ENCODE measurements at regions not wholly inside any gene's neighbourhood (a gene's known extent, or its start where the extent isn't known, plus 50 kb on each side); places are given as distances from the start of the nearest gene placed in this dataset.
"Not testable (repeated sequence)": the region's sequence is repeated elsewhere in the genome, so short reads cannot be mapped to it uniquely, and the experiment has no call there.

GRCh38 chr4:169841776-169842175, 84.0 kb upstream of the HPF1 start:
- no peaks in the 10 kb centered on the region for H3K4me1 ChIP-seq (ENCODE audit: control insufficient read depth, insufficient read depth, low read depth, low read length)
- H2BK120ac ChIP-seq (ENCODE audit: low read depth, low read length) = no peak overlapping the region
- H3K79me1 ChIP-seq (replicated peaks; ENCODE audit: low read length, poor library complexity, severe bottlenecking) = no peaks in the 10 kb centered on the region
- H2BK15ac ChIP-seq (ENCODE audit: low read depth, poor library complexity, severe bottlenecking) = no peak overlapping the region
- H2BK5ac ChIP-seq (ENCODE audit: low read depth, low read length, poor library complexity, severe bottlenecking) = no peak overlapping the region
- no peaks in the 10 kb centered on the region for H3K36me3 ChIP-seq (ENCODE audit: control insufficient read depth in 1 of 2, insufficient read depth in 2 of 2, low read depth in 1 of 2, low read length in 2 of 2)
- DNase-seq = no peak
- no peak overlapping the region for H2AFZ ChIP-seq (ENCODE audit: low read depth, low read length)
- H2BK12ac ChIP-seq (ENCODE audit: low read length in 2 of 2) = no peak overlapping the region
- H3K4me2 ChIP-seq (ENCODE audit: low read length, poor library complexity, severe bottlenecking) = no peak overlapping the region
- H3K27me3 ChIP-seq (ENCODE audit: control insufficient read depth in 1 of 2, insufficient read depth in 1 of 2, low read length in 2 of 2) = peaks cover 0 to 6% of the 10 kb centered on the region in 2 experiments
- H3K27ac ChIP-seq (ENCODE audit: low read length, poor library complexity, severe bottlenecking) = no peak overlapping the region
- no peak overlapping the region for H3K23ac ChIP-seq (ENCODE audit: low read length in 2 of 2)
- H3K9me3 ChIP-seq (ENCODE audit: control insufficient read depth, low read length) = no peaks in the 10 kb centered on the region
- H3K9ac ChIP-seq (ENCODE audit: low read length) = no peak overlapping the region
- H3K4me3 ChIP-seq (ENCODE audit: insufficient read depth in 1 of 2, low read depth in 1 of 2, low read length in 2 of 2) = no peak overlapping the region
- H4K8ac ChIP-seq (ENCODE audit: low read length) = no peak overlapping the region
- no peak overlapping the region for H4K91ac ChIP-seq (ENCODE audit: low read length)
- no peak overlapping the region for H3K4ac ChIP-seq (ENCODE audit: low read depth in 1 of 2, low read length in 2 of 2)
- H3K14ac ChIP-seq (ENCODE audit: low read length in 2 of 2) = no peak overlapping the region
- no peak overlapping the region for H3K18ac ChIP-seq (ENCODE audit: low read depth in 1 of 2, low read length in 2 of 2)
- H2AK5ac ChIP-seq (ENCODE audit: low read length, severe bottlenecking) = no peak overlapping the region
- WGBS = 92% methylated on average over 2 of the region's 3 CpGs

GRCh38 chr4:169840554-169840953, 82.8 kb upstream of the HPF1 start:
- DNase-seq = no peak
- no peak overlapping the region for H2AFZ ChIP-seq (ENCODE audit: low read depth, low read length)
- H2BK12ac ChIP-seq (ENCODE audit: low read length in 2 of 2) = no peak overlapping the region
- H3K18ac ChIP-seq (ENCODE audit: low read depth in 1 of 2, low read length in 2 of 2) = no peak overlapping the region
- H3K14ac ChIP-seq (ENCODE audit: low read length in 2 of 2) = no peak overlapping the region
- no peak overlapping the region for H4K8ac ChIP-seq (ENCODE audit: low read length)
- no peak overlapping the region for H3K23ac ChIP-seq (ENCODE audit: low read length in 2 of 2)
- H3K9me3 ChIP-seq (ENCODE audit: control insufficient read depth, low read length) = no peaks in the 10 kb centered on the region
- no peak overlapping the region for H3K4me3 ChIP-seq (ENCODE audit: insufficient read depth in 1 of 2, low read depth in 1 of 2, low read length in 2 of 2)
- no peak overlapping the region for H3K9ac ChIP-seq (ENCODE audit: low read length)
- no peaks in the 10 kb centered on the region for H3K4me1 ChIP-seq (ENCODE audit: control insufficient read depth, insufficient read depth, low read depth, low read length)
- H2AK5ac ChIP-seq (ENCODE audit: low read length, severe bottlenecking) = no peak overlapping the region
- no peak overlapping the region for H4K91ac ChIP-seq (ENCODE audit: low read length)
- H3K27ac ChIP-seq (ENCODE audit: low read length, poor library complexity, severe bottlenecking) = no peak overlapping the region
- no peak overlapping the region for H2BK120ac ChIP-seq (ENCODE audit: low read depth, low read length)
- H3K4me2 ChIP-seq (ENCODE audit: low read length, poor library complexity, severe bottlenecking) = no peak overlapping the region
- no peak overlapping the region for H2BK5ac ChIP-seq (ENCODE audit: low read depth, low read length, poor library complexity, severe bottlenecking)
- WGBS = 54% methylated on average over 3 of the region's 3 CpGs
- no peak overlapping the region for H2BK15ac ChIP-seq (ENCODE audit: low read depth, poor library complexity, severe bottlenecking)
- no peak overlapping the region for H3K4ac ChIP-seq (ENCODE audit: low read depth in 1 of 2, low read length in 2 of 2)
- peaks cover 0 to 6% of the 10 kb centered on the region in 2 experiments for H3K27me3 ChIP-seq (ENCODE audit: control insufficient read depth in 1 of 2, insufficient read depth in 1 of 2, low read length in 2 of 2)
- no peaks in the 10 kb centered on the region for H3K79me1 ChIP-seq (replicated peaks; ENCODE audit: low read length, poor library complexity, severe bottlenecking)
- no peaks in the 10 kb centered on the region for H3K36me3 ChIP-seq (ENCODE audit: control insufficient read depth in 1 of 2, insufficient read depth in 2 of 2, low read depth in 1 of 2, low read length in 2 of 2)

- H3K14ac ChIP-seq (ENCODE audit: low read length in 2 of 2); H2BK12ac ChIP-seq (ENCODE audit: low read length in 2 of 2); H3K4ac ChIP-seq (ENCODE audit: low read depth in 1 of 2, low read length in 2 of 2); H4K8ac ChIP-seq (ENCODE audit: low read length); H2BK15ac ChIP-seq (ENCODE audit: low read depth, poor library complexity, severe bottlenecking); H2BK5ac ChIP-seq (ENCODE audit: low read depth, low read length, poor library complexity, severe bottlenecking); H3K4me2 ChIP-seq (ENCODE audit: low read length, poor library complexity, severe bottlenecking); H2AFZ ChIP-seq (ENCODE audit: low read depth, low read length); H2AK5ac ChIP-seq (ENCODE audit: low read length, severe bottlenecking); H3K4me1 ChIP-seq (ENCODE audit: control insufficient read depth, insufficient read depth, low read depth, low read length); H2BK120ac ChIP-seq (ENCODE audit: low read depth, low read length); H3K27ac ChIP-seq (ENCODE audit: low read length, poor library complexity, severe bottlenecking); H3K23ac ChIP-seq (ENCODE audit: low read length in 2 of 2); H4K91ac ChIP-seq (ENCODE audit: low read length); H3K79me1 ChIP-seq (replicated peaks; ENCODE audit: low read length, poor library complexity, severe bottlenecking); DNase-seq; H3K36me3 ChIP-seq (ENCODE audit: control insufficient read depth in 1 of 2, insufficient read depth in 2 of 2, low read depth in 1 of 2, low read length in 2 of 2); H3K4me3 ChIP-seq (ENCODE audit: insufficient read depth in 1 of 2, low read depth in 1 of 2, low read length in 2 of 2); H3K18ac ChIP-seq (ENCODE audit: low read depth in 1 of 2, low read length in 2 of 2); H3K9ac ChIP-seq (ENCODE audit: low read length); H3K9me3 ChIP-seq (ENCODE audit: control insufficient read depth, low read length); H3K27me3 ChIP-seq (ENCODE audit: control insufficient read depth in 1 of 2, insufficient read depth in 1 of 2, low read length in 2 of 2): not testable (repeated sequence)
- 95% methylated on average over 29 of the region's 29 CpGs for WGBS
Observed at GRCh38 chr4:169828329-169828728, 70.6 kb upstream of the HPF1 start.

- no peak overlapping the region for H2BK120ac ChIP-seq (ENCODE audit: low read depth, low read length)
- H3K9ac ChIP-seq (ENCODE audit: low read length) = no peak overlapping the region
- no peak overlapping the region for H2BK5ac ChIP-seq (ENCODE audit: low read depth, low read length, poor library complexity, severe bottlenecking)
- no peak overlapping the region for H2BK12ac ChIP-seq (ENCODE audit: low read length in 2 of 2)
- no peak overlapping the region for H4K8ac ChIP-seq (ENCODE audit: low read length)
- no peak overlapping the region for H3K4me2 ChIP-seq (ENCODE audit: low read length, poor library complexity, severe bottlenecking)
- DNase-seq = no peak
- no peak overlapping the region for H2AFZ ChIP-seq (ENCODE audit: low read depth, low read length)
- H3K18ac ChIP-seq (ENCODE audit: low read depth in 1 of 2, low read length in 2 of 2) = no peak overlapping the region
- no peak overlapping the region for H4K91ac ChIP-seq (ENCODE audit: low read length)
- no peak overlapping the region for H3K14ac ChIP-seq (ENCODE audit: low read length in 2 of 2)
- H3K4ac ChIP-seq (ENCODE audit: low read depth in 1 of 2, low read length in 2 of 2) = no peak overlapping the region
- H3K27ac ChIP-seq (ENCODE audit: low read length, poor library complexity, severe bottlenecking) = no peak overlapping the region
- H3K36me3 ChIP-seq (ENCODE audit: control insufficient read depth in 1 of 2, insufficient read depth in 2 of 2, low read depth in 1 of 2, low read length in 2 of 2) = no peaks in the 10 kb centered on the region
- no peak overlapping the region for H2BK15ac ChIP-seq (ENCODE audit: low read depth, poor library complexity, severe bottlenecking)
- no peak overlapping the region for H2AK5ac ChIP-seq (ENCODE audit: low read length, severe bottlenecking)
- no peak overlapping the region for H3K4me3 ChIP-seq (ENCODE audit: insufficient read depth in 1 of 2, low read depth in 1 of 2, low read length in 2 of 2)
- H3K4me1 ChIP-seq (ENCODE audit: control insufficient read depth, insufficient read depth, low read depth, low read length) = no peaks in the 10 kb centered on the region
- H3K23ac ChIP-seq (ENCODE audit: low read length in 2 of 2) = no peak overlapping the region
- WGBS = 49% methylated on average over 5 of the region's 6 CpGs
- no peaks in the 10 kb centered on the region for H3K9me3 ChIP-seq (ENCODE audit: control insufficient read depth, low read length)
- no peaks in the 10 kb centered on the region for H3K79me1 ChIP-seq (replicated peaks; ENCODE audit: low read length, poor library complexity, severe bottlenecking)
- H3K27me3 ChIP-seq (ENCODE audit: control insufficient read depth in 1 of 2, insufficient read depth in 1 of 2, low read length in 2 of 2) = no peaks in the 10 kb centered on the region
Observed at GRCh38 chr4:169826634-169827187, 69.0 kb upstream of the HPF1 start.

All from mesenchymal stem cell (in vitro differentiated cells and primary cell).